HEK293T (cell line): ENCODE measurements at regions not wholly inside any gene's neighbourhood (a gene's known extent, or its start where the extent isn't known, plus 50 kb on each side); places are given as distances from the start of the nearest gene placed in this dataset.

Source experiments
- CTCF ChIA-PET: fragments of 350-600 bp; formaldehyde crosslinking; extraction: SDS; loops from one replicate; lab custom pipeline; 2021; ENCODE audit warnings: antibody characterized with exemption, inconsistent platforms; lab: Yijun Ruan, JAX
- POLR2A ChIA-PET: fragments of 350-600 bp; formaldehyde crosslinking; extraction: SDS; loops from one replicate; lab custom pipeline; 2020; ENCODE audit warnings: antibody characterized with exemption, inconsistent platforms; lab: Yijun Ruan, JAX
- DNase-seq: peaks from one replicate; pipeline ENCODE4 v3.0.0; 2012; ENCODE audit warnings: mixed read lengths; ENCODE audit errors: extremely low spot score
- ARNT ChIP-seq: fragments of 450-650 bp; IDR thresholded peaks from 2 replicates; pipeline ENCODE4 v1.6.1; 2017; ENCODE audit warnings: mild to moderate bottlenecking
- BHLHE40 ChIP-seq: fragments of 450-650 bp; IDR thresholded peaks from 2 replicates; pipeline ENCODE4 v1.6.1; 2016; ENCODE audit warnings: mild to moderate bottlenecking, moderate library complexity, borderline replicate concordance
- CTBP1 ChIP-seq: fragments of 450-650 bp; IDR thresholded peaks from 2 replicates; pipeline ENCODE4 v1.6.1; 2016; ENCODE audit warnings: borderline replicate concordance
- ELF4 ChIP-seq: fragments of 450-650 bp; IDR thresholded peaks from 2 replicates; pipeline ENCODE4 v1.6.1; 2017; ENCODE audit warnings: antibody characterized with exemption
- FOXA1 ChIP-seq: fragments of 450-650 bp; IDR thresholded peaks from 2 replicates; pipeline ENCODE4 v1.6.1; 2016; ENCODE audit warnings: mild to moderate bottlenecking
- FOXK2 ChIP-seq: fragments of 450-650 bp; IDR thresholded peaks from 2 replicates; pipeline ENCODE4 v1.6.1; 2016; ENCODE audit warnings: mild to moderate bottlenecking
- FOXM1 ChIP-seq: fragments of 450-650 bp; IDR thresholded peaks from 2 replicates; pipeline ENCODE4 v1.6.1; 2017; ENCODE audit warnings: mild to moderate bottlenecking, borderline replicate concordance
- HDGF ChIP-seq: fragments of 450-650 bp; IDR thresholded peaks from 2 replicates; pipeline ENCODE4 v1.6.1; 2017; ENCODE audit warnings: antibody characterized with exemption, borderline replicate concordance
- L3MBTL2 ChIP-seq: fragments of 450-650 bp; conservative IDR thresholded peaks from 2 replicates; pipeline ENCODE4 v1.6.1; 2016; ENCODE audit warnings: mild to moderate bottlenecking
- LEF1 ChIP-seq: fragments of 450-650 bp; IDR thresholded peaks from 2 replicates; pipeline ENCODE4 v1.6.1; 2017; ENCODE audit warnings: mild to moderate bottlenecking, borderline replicate concordance
- NFRKB ChIP-seq: fragments of 450-650 bp; IDR thresholded peaks from 2 replicates; pipeline ENCODE4 v1.6.1; 2016; ENCODE audit warnings: mild to moderate bottlenecking, moderate library complexity
- PKNOX1 ChIP-seq: fragments of 450-650 bp; IDR thresholded peaks from 2 replicates; pipeline ENCODE4 v1.6.1; 2016
- SP1 ChIP-seq: fragments of 450-650 bp; IDR thresholded peaks from 2 replicates; pipeline ENCODE4 v1.6.1; 2017
- SUZ12 ChIP-seq: fragments of 450-650 bp; IDR thresholded peaks from 2 replicates; pipeline ENCODE4 v1.6.1; 2016; ENCODE audit warnings: mild to moderate bottlenecking
- TARDBP ChIP-seq: fragments of 450-650 bp; IDR thresholded peaks from 2 replicates; pipeline ENCODE4 v1.6.1; 2016
- ZNF384 ChIP-seq: fragments of 450-650 bp; IDR thresholded peaks from 2 replicates; pipeline ENCODE4 v1.6.1; 2016

- ChIA-PET POLR2A (no interaction called here), CTCF (no interaction called here)
- TF ChIP-seq LEF1: no peak
- TF ChIP-seq ELF4: no peak
- no peak for TF ChIP-seq SP1
- DNase-seq: no peak
These were observed 84.1 kb upstream of the CCDC190 start for GRCh38 chr1:162944974-162945674.

- ChIA-PET CTCF (no interaction called here), POLR2A (no interaction called here)
- TF ChIP-seq PKNOX1 (peak; percentile 80), SP1 (no peak)
- DNase-seq: peak; percentile 10
These were observed 82.6 kb upstream of the CCDC190 start for GRCh38 chr1:162943622-162944021.

GRCh38 chr1:162942916-162943559 lies 82.1 kb upstream of the CCDC190 start:
- TF ChIP-seq SP1: no peak
- no peak for TF ChIP-seq ARNT
- no peak for TF ChIP-seq PKNOX1
- TF ChIP-seq ZNF384: no peak
- no peak for TF ChIP-seq CTBP1
- TF ChIP-seq FOXA1: no peak
- TF ChIP-seq ELF4: no peak
- TF ChIP-seq FOXM1: no peak
- TF ChIP-seq HDGF: no peak
- TF ChIP-seq NFRKB: no peak
- no peak for TF ChIP-seq BHLHE40
- no peak for TF ChIP-seq FOXK2
- no peak for DNase-seq
- CTCF ChIA-PET: no interaction called here
- POLR2A ChIA-PET: no interaction called here

- CTCF ChIA-PET: no interaction called here
- DNase-seq: no peak
- TF ChIP-seq SP1 (no peak), LEF1 (no peak), ELF4 (peak; percentile 73), FOXK2 (no peak), L3MBTL2 (no peak)
- POLR2A ChIA-PET: no interaction called here
These were observed 80.0 kb upstream of the CCDC190 start for GRCh38 chr1:162941024-162941423.

GRCh38 chr1:162939035-162939434 lies 78.1 kb upstream of the CCDC190 start:
- TF ChIP-seq SUZ12: no peak
- no peak for TF ChIP-seq BHLHE40
- no peak for TF ChIP-seq L3MBTL2
- no peak for TF ChIP-seq FOXM1
- DNase-seq: no peak
- CTCF ChIA-PET: no interaction called here
- POLR2A ChIA-PET: no interaction called here

- POLR2A ChIA-PET: no interaction called here
- TF ChIP-seq SUZ12 (no peak), LEF1 (no peak), L3MBTL2 (no peak), FOXA1 (no peak), CTBP1 (no peak), ZNF384 (no peak), FOXM1 (no peak), SP1 (no peak), BHLHE40 (no peak), TARDBP (no peak), NFRKB (no peak), HDGF (no peak), ELF4 (no peak), PKNOX1 (no peak), FOXK2 (no peak), ARNT (no peak)
- CTCF ChIA-PET: interaction anchor here (0.7 kb wide), 1 partner anchor 71 kb away, joined by 3 read pairs; no protein-coding TSS in a partner anchor
- DNase-seq: no peak
These were observed 76.9 kb upstream of the CCDC190 start for GRCh38 chr1:162937716-162938395.
